Neural cell (in vitro differentiated cells): ENCODE measurements at regions not wholly inside any gene's neighbourhood (a gene's known extent, or its start where the extent isn't known, plus 50 kb on each side); places are given as distances from the start of the nearest gene placed in this dataset.

Experiments used
- H2AFZ ChIP-seq: fragments of 200-600, 300-800 bp; sonication (generic), shearing (Covaris generic); 2 replicates; pipeline ENCODE4 v1.6.0; 2014; ENCODE audit warnings: low read depth, mild to moderate bottlenecking, antibody characterized with exemption, low read length, moderate library complexity
- H3F3A ChIP-seq: fragments of 200-600 bp; shearing (Covaris generic); 2 replicates; pipeline ENCODE4 v1.6.1; 2016; ENCODE audit warnings: mild to moderate bottlenecking, moderate library complexity, mixed read lengths, antibody characterized with exemption, low read length; ENCODE audit not compliant: insufficient read depth, poor library complexity, severe bottlenecking
- H3K27ac ChIP-seq: fragments of 200-600, 300-800 bp; sonication (generic), shearing (Covaris generic); 2 replicates; pipeline ENCODE4 v1.5.1; 2014; ENCODE audit warnings: mild to moderate bottlenecking, low read length, moderate library complexity
- H3K27me3 ChIP-seq: fragments of 300-800, 200-600 bp; sonication (generic), shearing (Covaris generic); 2 replicates; pipeline ENCODE4 v1.6.0; 2014; ENCODE audit warnings: mild to moderate bottlenecking, low read depth, low read length, moderate library complexity; ENCODE audit not compliant: insufficient read depth
- H3K36me3 ChIP-seq: fragments of 300-800, 200-600 bp; sonication (generic), shearing (Covaris generic); 2 replicates; pipeline ENCODE4 v1.5.1; 2014; ENCODE audit warnings: mild to moderate bottlenecking, antibody characterized with exemption, low read length, moderate library complexity; ENCODE audit not compliant: insufficient read depth
- H3K4me2 ChIP-seq: fragments of 300-800, 200-600 bp; sonication (generic), shearing (Covaris generic); 2 replicates; pipeline ENCODE4 v1.6.0; 2014; ENCODE audit warnings: mild to moderate bottlenecking, low read length
- H3K4me3 ChIP-seq: fragments of 300-800, 200-600 bp; sonication (generic), shearing (Covaris generic); 2 replicates; pipeline ENCODE4 v1.5.1; 2014; ENCODE audit warnings: mild to moderate bottlenecking, low read length, moderate library complexity
- H3K79me2 ChIP-seq: fragments of 200-600 bp; shearing (Covaris generic); replicated peaks from 2 replicates; pipeline ENCODE4 v1.6.0; 2014; ENCODE audit warnings: mild to moderate bottlenecking, low read length, moderate library complexity; ENCODE audit not compliant: insufficient read depth
- H3K9ac ChIP-seq: fragments of 300-800, 200-600 bp; sonication (generic), shearing (Covaris generic); 2 replicates; pipeline ENCODE4 v1.6.1; 2016; ENCODE audit warnings: mild to moderate bottlenecking, low read length, mixed read lengths
- H3K9me2 ChIP-seq: fragments of 200-600 bp; shearing (Covaris generic); 2 replicates; pipeline ENCODE4 v1.6.1; 2016; ENCODE audit warnings: mild to moderate bottlenecking, low read length, mixed read lengths; ENCODE audit not compliant: insufficient read depth
- H3K9me3 ChIP-seq: fragments of 200-600, 300-800 bp; sonication (generic), shearing (Covaris generic); 2 replicates; pipeline ENCODE4 v1.6.1; 2016; ENCODE audit warnings: mild to moderate bottlenecking, mixed run types, low read length, moderate library complexity, mixed read lengths
- H4K20me1 ChIP-seq: fragments of 200-600 bp; shearing (Covaris generic); 2 replicates; pipeline ENCODE4 v1.6.1; 2016; ENCODE audit warnings: mild to moderate bottlenecking, mixed run types; ENCODE audit not compliant: insufficient read depth
- EP300 ChIP-seq: fragments of 450-650 bp; conservative IDR thresholded peaks from 2 replicates; pipeline ENCODE4 v1.6.1; 2014; ENCODE audit warnings: antibody characterized with exemption, mild to moderate bottlenecking, moderate library complexity; ENCODE audit not compliant: poor library complexity, severe bottlenecking
- EZH2 ChIP-seq: fragments of 200-600, 300-800 bp; shearing (Covaris generic), sonication (generic); IDR thresholded peaks from 2 replicates; pipeline ENCODE4 v1.6.1; 2014; ENCODE audit warnings: antibody characterized with exemption, low read length, borderline replicate concordance, mild to moderate bottlenecking; ENCODE audit not compliant: insufficient read depth, poor library complexity, severe bottlenecking
- MXI1 ChIP-seq: fragments of 450-650 bp; conservative IDR thresholded peaks from 2 replicates; pipeline ENCODE4 v1.6.1; 2014; ENCODE audit warnings: antibody characterized with exemption, mild to moderate bottlenecking; ENCODE audit not compliant: poor library complexity, severe bottlenecking
- POLR2AphosphoS5 ChIP-seq: IDR thresholded peaks from 2 replicates; pipeline ENCODE4 v1.6.1; 2012
- RAD21 ChIP-seq: fragments of 450-650 bp; conservative IDR thresholded peaks from 2 replicates; pipeline ENCODE4 v1.6.1; 2014; ENCODE audit warnings: antibody characterized with exemption, mild to moderate bottlenecking, moderate library complexity
- REST ChIP-seq: IDR thresholded peaks from 2 replicates; pipeline ENCODE4 v1.6.1; 2012; ENCODE audit warnings: borderline replicate concordance
- SMC3 ChIP-seq: fragments of 450-650 bp; conservative IDR thresholded peaks from 2 replicates; pipeline ENCODE4 v1.6.1; 2014; ENCODE audit warnings: antibody characterized with exemption, mild to moderate bottlenecking, moderate library complexity; ENCODE audit not compliant: poor library complexity
- TAF1 ChIP-seq: IDR thresholded peaks from 2 replicates; pipeline ENCODE4 v1.6.1; 2012; ENCODE audit warnings: low read depth
- TF ChIP-seq, protein P1 (sequence below): fragments of 450-650 bp; IDR thresholded peaks from 2 replicates; pipeline ENCODE4 v1.5.1; 2014; ENCODE audit warnings: antibody characterized with exemption, mild to moderate bottlenecking, moderate library complexity; ENCODE audit not compliant: poor library complexity, severe bottlenecking

GRCh38 chr13:109369353-109370052 is 416.9 kb downstream of the IRS2 start:
- Histone ChIP-seq H3K27ac (no peak overlapping the region), H3K27me3 (no peaks in the 10 kb centered on the region), H3K9ac (no peak overlapping the region), H3K36me3 (no peaks in the 10 kb centered on the region), H2AFZ (no peak overlapping the region), H3F3A (no peaks in the 10 kb centered on the region), H3K79me2 (no peaks in the 10 kb centered on the region), H4K20me1 (no peaks in the 10 kb centered on the region), H3K4me3 (no peak overlapping the region), H3K9me3 (no peaks in the 10 kb centered on the region), H3K4me2 (no peak overlapping the region), H3K9me2 (no peaks in the 10 kb centered on the region)
- TF ChIP-seq TAF1 (no peak), EZH2 (no peak), SMC3 (no peak), POLR2AphosphoS5 (no peak), RAD21 (no peak), REST (no peak), EP300 (no peak)
- TF ChIP-seq, protein P1, sequence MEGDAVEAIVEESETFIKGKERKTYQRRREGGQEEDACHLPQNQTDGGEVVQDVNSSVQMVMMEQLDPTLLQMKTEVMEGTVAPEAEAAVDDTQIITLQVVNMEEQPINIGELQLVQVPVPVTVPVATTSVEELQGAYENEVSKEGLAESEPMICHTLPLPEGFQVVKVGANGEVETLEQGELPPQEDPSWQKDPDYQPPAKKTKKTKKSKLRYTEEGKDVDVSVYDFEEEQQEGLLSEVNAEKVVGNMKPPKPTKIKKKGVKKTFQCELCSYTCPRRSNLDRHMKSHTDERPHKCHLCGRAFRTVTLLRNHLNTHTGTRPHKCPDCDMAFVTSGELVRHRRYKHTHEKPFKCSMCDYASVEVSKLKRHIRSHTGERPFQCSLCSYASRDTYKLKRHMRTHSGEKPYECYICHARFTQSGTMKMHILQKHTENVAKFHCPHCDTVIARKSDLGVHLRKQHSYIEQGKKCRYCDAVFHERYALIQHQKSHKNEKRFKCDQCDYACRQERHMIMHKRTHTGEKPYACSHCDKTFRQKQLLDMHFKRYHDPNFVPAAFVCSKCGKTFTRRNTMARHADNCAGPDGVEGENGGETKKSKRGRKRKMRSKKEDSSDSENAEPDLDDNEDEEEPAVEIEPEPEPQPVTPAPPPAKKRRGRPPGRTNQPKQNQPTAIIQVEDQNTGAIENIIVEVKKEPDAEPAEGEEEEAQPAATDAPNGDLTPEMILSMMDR = no peak

DNA sequence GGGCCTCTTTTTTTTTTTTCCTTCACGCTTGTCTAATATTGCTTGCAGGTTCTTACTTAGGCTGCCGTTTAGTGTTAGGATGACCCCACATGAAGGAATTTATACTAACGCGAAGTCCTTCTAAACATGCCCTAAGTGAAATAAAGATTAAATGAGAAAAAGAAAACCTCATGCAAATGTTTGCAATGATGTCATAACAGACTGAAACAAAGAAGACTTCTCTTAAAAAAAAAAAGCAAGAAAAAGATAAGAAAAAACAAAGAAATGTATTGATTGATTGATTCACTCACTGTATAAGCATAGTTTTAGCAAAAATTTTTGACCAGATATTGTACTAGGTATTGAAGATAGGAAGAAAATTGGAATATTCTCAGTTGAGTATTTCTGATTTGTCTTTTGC is 418.2 kb downstream of the IRS2 start:
- Histone ChIP-seq H3K9me2 (no peaks in the 10 kb centered on the region), H4K20me1 (no peaks in the 10 kb centered on the region), H3K4me3 (no peak overlapping the region), H3K4me2 (no peak overlapping the region), H2AFZ (no peak overlapping the region), H3K27me3 (no peaks in the 10 kb centered on the region), H3F3A (no peaks in the 10 kb centered on the region), H3K9me3 (no peaks in the 10 kb centered on the region), H3K36me3 (no peaks in the 10 kb centered on the region), H3K27ac (no peak overlapping the region), H3K79me2 (no peaks in the 10 kb centered on the region), H3K9ac (no peak overlapping the region)
- TF ChIP-seq EZH2 = no peak
- TF ChIP-seq SMC3 = no peak
- TF ChIP-seq REST = no peak
- no peak for TF ChIP-seq MXI1
- no peak for TF ChIP-seq EP300
- no peak for TF ChIP-seq POLR2AphosphoS5
- TF ChIP-seq, protein P1 = no peak
- no peak for TF ChIP-seq TAF1
- no peak for TF ChIP-seq RAD21
